ENCODE measurements at regions not wholly inside any gene's neighbourhood (a gene's known extent, or its start where the extent isn't known, plus 50 kb on each side); places are given as distances from the start of the nearest gene placed in this dataset.

DNA sequence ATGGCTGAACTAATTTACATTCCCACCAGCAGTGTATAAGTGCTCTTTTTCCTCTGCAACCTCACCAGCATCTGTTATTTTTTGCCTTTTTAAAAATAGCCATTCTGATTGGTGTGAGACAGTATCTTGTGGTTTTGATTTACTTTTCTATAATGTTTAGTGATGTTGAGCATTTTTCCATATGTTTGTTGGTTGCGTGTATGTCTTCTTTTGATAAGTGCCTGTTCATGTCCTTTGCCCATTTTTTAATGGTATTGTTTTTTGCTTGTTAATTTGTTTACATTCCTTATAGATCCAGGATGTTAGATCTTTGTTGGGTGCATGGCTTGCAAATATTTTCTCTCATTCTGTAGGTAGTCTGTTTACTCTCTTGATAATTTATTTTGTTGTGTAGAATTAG, 169.9 kb downstream of the PRL start:
- H3K9me3 ChIP-seq, result peaks cover 0 to 17% (median 5%) of the 10 kb centered on the region in 4 donors
- TF ChIP-seq EP300 (IDR thresholded peaks at IDR 0.05), result no peak
- TF ChIP-seq POLR2A (IDR thresholded peaks at IDR 0.05), result no peak
- no peak for TF ChIP-seq CTCF (IDR thresholded peaks at IDR 0.05)
- no peak overlapping the region for H3K4me3 ChIP-seq
- 100% methylated on average over 1 of the region's 1 CpG for WGBS, 2 donors
- H3K27ac ChIP-seq, result no peak overlapping the region
- peaks cover 0 to 13% (median 0%) of the 10 kb centered on the region in 3 donors for H3K36me3 ChIP-seq
- no peak for DNase-seq (ENCODE audit: low spot score in 2 of 2)
- no peaks in the 10 kb centered on the region for H3K4me1 ChIP-seq
- H3K27me3 ChIP-seq, result no peaks in the 10 kb centered on the region

DNA sequence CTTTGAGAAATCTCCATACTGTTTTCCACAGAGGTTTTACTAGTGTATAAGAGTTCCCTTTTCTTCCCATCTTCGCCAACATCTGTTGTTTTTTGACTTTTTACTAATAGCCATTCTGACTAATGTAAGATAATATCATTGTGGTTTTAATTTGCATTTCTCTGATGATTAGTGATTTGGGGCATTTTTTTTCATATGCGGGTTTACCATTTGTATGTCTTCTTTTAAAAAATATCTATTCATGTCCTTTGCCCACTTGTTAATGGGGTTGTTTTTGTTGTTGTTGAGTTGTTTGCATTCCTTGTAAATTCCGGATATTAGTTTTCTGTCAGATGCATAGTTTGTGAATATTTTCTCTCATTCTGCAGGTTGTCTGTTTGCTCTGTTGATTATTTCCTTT, 167.1 kb downstream of the PRL start:
- 96 to 97% methylated on average over 3 of the region's 3 CpGs for WGBS, 2 donors
- Histone ChIP-seq H3K4me3 (no peak overlapping the region), H3K27me3 (no peaks in the 10 kb centered on the region), H3K9me3 (peaks cover 0 to 17% (median 5%) of the 10 kb centered on the region in 4 donors), H3K36me3 (peaks cover 0 to 13% (median 0%) of the 10 kb centered on the region in 3 donors), H3K4me1 (no peaks in the 10 kb centered on the region), H3K27ac (no peak overlapping the region)
- no peak for DNase-seq (ENCODE audit: low spot score in 2 of 2)
- TF ChIP-seq EP300 (IDR thresholded peaks at IDR 0.05) (no peak), CTCF (IDR thresholded peaks at IDR 0.05) (no peak), POLR2A (IDR thresholded peaks at IDR 0.05) (no peak)

DNA sequence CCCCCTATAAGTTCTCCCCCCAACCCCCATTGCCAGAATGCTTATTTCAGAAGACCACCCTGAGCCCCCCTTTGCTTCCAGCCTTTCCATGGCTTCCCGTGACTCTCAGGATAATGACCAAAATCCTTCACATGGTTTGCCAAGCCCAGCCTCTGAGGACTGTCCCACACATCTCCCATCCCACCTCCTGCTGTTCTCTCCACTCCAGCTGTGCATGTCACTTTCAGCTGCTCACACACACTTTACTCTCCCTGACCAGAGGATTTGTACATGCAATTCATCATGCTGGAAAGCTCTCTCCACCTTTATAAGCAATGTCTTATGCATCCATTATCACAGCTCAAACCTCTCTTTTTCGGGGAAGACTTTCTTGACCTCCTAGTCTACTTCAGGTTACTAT, 164.2 kb downstream of the PRL start:
- no peak for DNase-seq (ENCODE audit: low spot score in 2 of 2)
- H3K27me3 ChIP-seq, result no peaks in the 10 kb centered on the region
- 82 to 93% methylated on average over 2 of the region's 2 CpGs for WGBS, 2 donors

DNA sequence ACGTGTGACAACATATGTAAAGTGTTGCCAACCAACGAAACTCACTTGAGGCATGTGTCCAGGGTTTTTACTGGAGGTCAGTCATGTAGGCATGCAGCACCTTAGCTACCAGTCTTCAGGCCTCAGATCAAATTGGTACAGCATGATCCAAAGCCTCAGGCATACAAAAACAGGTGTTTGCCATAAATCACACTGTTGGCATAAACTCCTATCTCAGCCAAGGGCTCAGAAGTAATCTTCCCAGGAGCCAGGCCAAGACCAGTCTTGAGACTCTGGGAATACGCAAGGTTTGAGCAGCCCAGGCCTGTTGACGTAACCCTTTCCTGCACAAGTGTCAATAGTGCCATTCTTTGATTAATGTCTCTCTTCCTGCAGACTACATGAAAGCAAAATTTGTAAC, 163.5 kb downstream of the PRL start:
- TF ChIP-seq CTCF (IDR thresholded peaks at IDR 0.05) (no peak), EP300 (IDR thresholded peaks at IDR 0.05) (no peak), POLR2A (IDR thresholded peaks at IDR 0.05) (no peak)
- H3K27me3 ChIP-seq, result no peaks in the 10 kb centered on the region
- 78 to 88% methylated on average over 4 of the region's 4 CpGs for WGBS, 2 donors
- no peaks in the 10 kb centered on the region for H3K36me3 ChIP-seq
- H3K27ac ChIP-seq, result no peak overlapping the region
- no peaks in the 10 kb centered on the region for H3K9me3 ChIP-seq
- H3K4me3 ChIP-seq, result no peak overlapping the region
- DNase-seq (ENCODE audit: low spot score in 2 of 2), result no peak
- no peaks in the 10 kb centered on the region for H3K4me1 ChIP-seq

More for the DNA sequence above, 164.2 kb downstream of the PRL start:
- Histone ChIP-seq H3K4me1 (no peaks in the 10 kb centered on the region), H3K36me3 (no peaks in the 10 kb centered on the region), H3K4me3 (no peak overlapping the region), H3K27ac (no peak overlapping the region), H3K9me3 (peaks cover 0 to 2% (median 0%) of the 10 kb centered on the region in 4 donors)
- TF ChIP-seq POLR2A (IDR thresholded peaks at IDR 0.05) (no peak), CTCF (IDR thresholded peaks at IDR 0.05) (no peak), EP300 (IDR thresholded peaks at IDR 0.05) (no peak)

DNA sequence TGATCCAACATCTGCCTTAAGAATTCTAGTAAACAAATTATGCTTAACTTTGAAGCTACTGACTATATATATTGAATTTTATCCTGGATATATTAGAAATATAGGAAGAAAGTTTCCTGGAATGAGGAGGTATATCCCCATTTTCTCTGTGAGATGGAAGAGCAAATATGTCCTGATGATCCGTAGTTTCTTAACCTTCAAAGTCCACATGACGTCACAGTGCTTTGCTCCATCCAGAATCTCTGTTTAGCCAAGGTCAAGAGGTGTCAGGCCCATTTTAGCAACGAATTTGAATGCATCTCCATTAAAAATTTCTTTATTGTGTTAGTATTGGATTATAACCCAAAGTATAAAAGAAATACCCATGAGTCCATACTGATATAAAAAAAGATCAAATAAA, 162.5 kb downstream of the PRL start:
- no peak overlapping the region for H3K27ac ChIP-seq
- 87% methylated on average over 3 of the region's 3 CpGs for WGBS, 2 donors
- H3K36me3 ChIP-seq, result no peaks in the 10 kb centered on the region
- H3K4me1 ChIP-seq, result no peaks in the 10 kb centered on the region
- H3K9me3 ChIP-seq, result no peaks in the 10 kb centered on the region
- TF ChIP-seq POLR2A (IDR thresholded peaks at IDR 0.05) (no peak), CTCF (IDR thresholded peaks at IDR 0.05) (no peak), EP300 (IDR thresholded peaks at IDR 0.05) (no peak)
- no peak for DNase-seq (ENCODE audit: low spot score in 2 of 2)
- no peak overlapping the region for H3K4me3 ChIP-seq
- H3K27me3 ChIP-seq, result no peaks in the 10 kb centered on the region
